Activated naive CD4-positive, alpha-beta T cell treated with Interleukin-2 at 50 U/mL for 16 hours (primary cell): ENCODE measurements at regions not wholly inside any gene's neighbourhood (a gene's known extent, or its start where the extent isn't known, plus 50 kb on each side); places are given as distances from the start of the nearest gene placed in this dataset.
"Not testable (repeated sequence)": the region's sequence is repeated elsewhere in the genome, so short reads cannot be mapped to it uniquely, and the experiment has no call there.

ENCODE experiments used
- DNase-seq: peaks from one replicate; pipeline ENCODE4 v3.0.0-alpha.2; 2020

GRCh38 chrX:51151734-51152133 lies 180.9 kb upstream of the NUDT10 start:
- no peak for DNase-seq

- DNase-seq, result no peak
Observed at GRCh38 chrX:51155157-51155556, 177.5 kb upstream of the NUDT10 start.

- DNase-seq, result no peak
Observed at GRCh38 chrX:51155566-51155965, 177.1 kb upstream of the NUDT10 start.

DNA sequence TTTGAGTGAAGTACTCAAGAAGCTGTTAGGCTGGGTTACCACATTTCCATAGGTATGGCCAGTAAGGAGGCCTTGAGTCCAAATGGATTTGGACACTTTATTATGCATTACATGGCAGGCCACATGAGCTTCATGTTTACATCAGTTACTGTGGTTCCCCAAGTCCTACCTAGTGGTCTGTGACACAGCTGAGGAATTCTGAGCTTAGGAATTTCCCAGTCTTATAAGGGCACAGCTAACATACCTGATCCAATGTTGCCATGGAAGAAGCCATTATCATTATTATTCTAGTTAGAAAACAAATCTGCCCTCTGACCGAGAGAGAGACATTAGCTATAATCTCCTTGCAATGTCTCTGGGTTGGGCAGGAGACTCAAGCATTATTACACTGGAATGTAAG lies 174.4 kb upstream of the NUDT10 start:
- DNase-seq, result no peak

- not testable (repeated sequence) for DNase-seq
Observed at GRCh38 chrX:51159378-51159777, 173.2 kb upstream of the NUDT10 start.

GRCh38 chrX:51163730-51164129 lies 168.9 kb upstream of the NUDT10 start:
- no peak for DNase-seq

DNA sequence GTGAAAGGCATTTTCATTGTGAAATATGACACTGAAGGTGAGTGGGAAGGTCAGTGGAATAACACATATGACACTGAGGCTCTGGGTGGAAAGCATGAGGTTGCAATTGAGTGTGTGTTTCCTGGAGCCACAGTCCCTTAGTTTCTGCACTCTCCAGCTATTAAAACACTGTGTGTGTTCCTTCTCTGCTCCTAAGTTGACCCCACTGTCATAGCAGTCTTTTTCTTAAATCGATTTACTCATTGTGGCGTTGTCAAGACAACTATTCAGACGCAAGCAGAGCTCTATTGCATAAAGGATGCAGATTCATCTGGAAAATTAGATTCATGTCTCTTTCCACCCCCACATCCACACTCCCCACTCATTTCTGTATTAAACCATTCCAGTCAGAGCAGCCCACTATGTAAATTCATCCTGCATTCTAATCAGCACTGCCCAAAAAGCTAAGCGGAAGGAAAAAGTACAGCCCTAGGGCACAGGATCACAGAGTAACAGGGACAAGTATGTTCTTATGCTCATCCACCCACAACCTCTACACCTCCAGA lies 154.2 kb upstream of the NUDT10 start:
- DNase-seq, result not testable (repeated sequence)

DNA sequence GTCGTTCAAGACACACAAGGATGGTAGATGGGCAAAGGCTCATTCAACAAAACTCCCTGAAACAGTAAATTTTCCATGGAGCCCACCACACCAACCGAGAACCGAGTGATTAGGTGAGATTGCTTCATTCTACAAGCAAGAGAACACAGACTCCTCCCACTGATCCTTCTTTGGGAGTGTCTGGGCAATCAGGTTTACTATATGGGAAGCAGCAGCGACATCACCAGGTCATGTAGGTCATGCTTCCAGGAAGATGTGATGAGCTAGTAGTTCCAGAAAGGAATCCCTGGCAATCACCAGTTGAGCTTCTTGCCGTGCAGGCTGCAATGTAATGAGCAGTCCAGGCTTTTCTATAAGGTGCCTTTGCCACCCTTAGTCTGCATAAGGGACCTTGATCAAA lies 152.8 kb upstream of the NUDT10 start:
- not testable (repeated sequence) for DNase-seq

GRCh38 chrX:51182545-51182944 lies 150.1 kb upstream of the NUDT10 start:
- no peak for DNase-seq

GRCh38 chrX:51192104-51192503 lies 140.5 kb upstream of the NUDT10 start:
- no peak for DNase-seq

DNA sequence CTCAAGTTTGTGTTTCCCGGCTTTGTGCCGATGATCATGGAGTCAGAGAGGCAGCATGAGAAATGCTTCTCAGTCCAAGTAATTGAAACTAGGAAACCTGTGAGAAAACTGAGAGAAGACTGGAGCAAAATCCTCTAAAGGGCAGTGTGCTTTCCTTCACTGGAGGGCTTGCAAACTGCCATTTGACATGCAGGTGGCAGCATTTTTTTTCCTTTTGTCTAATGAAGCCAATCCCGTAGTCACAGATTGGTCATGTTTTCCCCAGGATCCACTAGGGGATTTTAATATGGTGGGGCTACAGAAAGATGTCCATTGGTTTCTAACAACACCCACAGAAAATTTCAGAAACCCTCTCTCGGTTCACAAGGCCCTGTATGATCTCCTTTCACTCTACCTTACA lies 117.4 kb upstream of the NUDT10 start:
- no peak for DNase-seq

- no peak for DNase-seq
Observed at GRCh38 chrX:51215856-51216255, 116.8 kb upstream of the NUDT10 start.

- no peak for DNase-seq
Observed at GRCh38 chrX:51242212-51242611, 90.4 kb upstream of the NUDT10 start.

- no peak for DNase-seq
Observed at GRCh38 chrX:51257490-51257889, 75.1 kb upstream of the NUDT10 start.

- DNase-seq, result not testable (repeated sequence)
Observed at GRCh38 chrX:51262271-51262670, 70.4 kb upstream of the NUDT10 start.

DNA sequence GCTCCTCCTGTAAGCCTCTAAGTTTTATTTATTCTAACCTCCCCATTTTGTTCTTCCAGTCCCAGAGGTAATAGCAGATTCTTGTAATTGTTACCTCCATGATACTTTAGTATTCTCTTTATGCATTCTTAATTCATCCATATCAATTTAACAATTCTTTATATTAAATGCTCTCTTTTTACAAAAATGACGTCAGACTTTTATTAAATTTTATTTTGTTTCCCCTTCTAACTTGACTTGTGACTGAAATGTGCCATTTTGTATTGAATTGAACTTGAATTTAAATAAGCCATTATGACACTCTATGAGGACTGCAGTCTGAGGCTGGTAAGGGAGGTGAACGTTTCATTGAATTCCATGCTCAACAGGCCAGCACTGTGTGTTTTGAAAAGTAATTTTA lies 60.0 kb upstream of the NUDT10 start:
- DNase-seq, result no peak

DNA sequence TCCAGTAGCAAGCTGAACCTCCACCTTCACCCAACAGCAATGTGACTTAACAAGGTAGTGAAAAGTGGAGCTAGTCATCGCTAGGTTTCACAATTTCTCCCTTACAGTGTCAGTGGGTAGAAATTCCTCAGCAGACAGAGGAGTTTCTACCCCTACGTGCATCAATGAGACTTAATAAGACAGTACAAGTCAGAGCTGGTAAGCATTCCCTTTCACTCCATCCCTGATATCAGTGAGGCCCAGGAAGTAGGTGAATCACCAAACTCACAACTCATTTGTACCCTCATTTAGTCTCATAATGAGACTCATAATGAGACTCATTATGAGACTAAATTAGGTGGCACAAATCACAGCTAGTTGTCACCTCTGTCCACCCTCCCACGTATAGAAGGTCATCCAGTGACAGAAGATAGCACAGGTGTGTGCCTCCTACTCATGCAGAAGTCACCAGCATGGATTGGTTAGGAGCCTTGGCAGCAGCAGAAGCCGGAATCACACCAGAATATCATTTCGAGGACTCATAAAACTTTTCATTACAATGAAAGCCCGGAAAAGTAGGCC lies 50.8 kb upstream of the NUDT10 start:
- no peak for DNase-seq
